ENCODE measurements at regions not wholly inside any gene's neighbourhood (a gene's known extent, or its start where the extent isn't known, plus 50 kb on each side); places are given as distances from the start of the nearest gene placed in this dataset.

DNA sequence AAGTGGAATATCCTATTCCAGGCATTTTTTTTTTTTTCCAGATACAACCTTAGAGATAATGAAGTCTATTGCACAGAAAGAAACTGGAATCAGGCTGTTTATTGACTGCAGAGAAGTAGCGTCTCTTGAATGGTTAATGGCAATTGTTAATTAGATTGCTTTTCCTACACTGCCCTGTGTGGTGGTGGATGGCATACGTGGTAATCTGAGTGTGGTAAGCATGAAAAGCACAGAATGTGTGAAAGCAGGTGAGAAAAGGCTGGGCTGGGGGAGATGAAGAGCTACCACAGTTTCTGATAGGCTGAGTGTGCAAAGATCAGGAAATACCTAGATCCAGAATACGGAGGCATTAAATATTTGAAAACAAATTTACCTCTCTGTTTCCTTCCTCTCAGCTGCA lies 486.3 kb upstream of the TBL1XR1 start:
- Histone ChIP-seq H3K27ac (no peak overlapping the region), H3K4me3 (no peak overlapping the region), H3K4me1 (peaks cover 0 to 34% (median 6%) of the 10 kb centered on the region in 12 donors), H3K36me3 (no peaks in the 10 kb centered on the region), H3K27me3 (no peaks in the 10 kb centered on the region), H3K9me3 (no peaks in the 10 kb centered on the region)
- WGBS, 4 donors, result 83 to 87% (median 85%) methylated on average over 3 of the region's 3 CpGs
- no peak for DNase-seq
- TF ChIP-seq, protein P1, sequence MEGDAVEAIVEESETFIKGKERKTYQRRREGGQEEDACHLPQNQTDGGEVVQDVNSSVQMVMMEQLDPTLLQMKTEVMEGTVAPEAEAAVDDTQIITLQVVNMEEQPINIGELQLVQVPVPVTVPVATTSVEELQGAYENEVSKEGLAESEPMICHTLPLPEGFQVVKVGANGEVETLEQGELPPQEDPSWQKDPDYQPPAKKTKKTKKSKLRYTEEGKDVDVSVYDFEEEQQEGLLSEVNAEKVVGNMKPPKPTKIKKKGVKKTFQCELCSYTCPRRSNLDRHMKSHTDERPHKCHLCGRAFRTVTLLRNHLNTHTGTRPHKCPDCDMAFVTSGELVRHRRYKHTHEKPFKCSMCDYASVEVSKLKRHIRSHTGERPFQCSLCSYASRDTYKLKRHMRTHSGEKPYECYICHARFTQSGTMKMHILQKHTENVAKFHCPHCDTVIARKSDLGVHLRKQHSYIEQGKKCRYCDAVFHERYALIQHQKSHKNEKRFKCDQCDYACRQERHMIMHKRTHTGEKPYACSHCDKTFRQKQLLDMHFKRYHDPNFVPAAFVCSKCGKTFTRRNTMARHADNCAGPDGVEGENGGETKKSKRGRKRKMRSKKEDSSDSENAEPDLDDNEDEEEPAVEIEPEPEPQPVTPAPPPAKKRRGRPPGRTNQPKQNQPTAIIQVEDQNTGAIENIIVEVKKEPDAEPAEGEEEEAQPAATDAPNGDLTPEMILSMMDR (IDR thresholded peaks at IDR 0.05), result no peak
- TF ChIP-seq POLR2A (IDR thresholded peaks at IDR 0.05), result no peak
- intact Hi-C loops (cut with DNase I), result loop anchor here in 1 of 10 donors (10.0 kb wide), 1 partner anchor 59 kb away; no protein-coding TSS in a partner anchor
- ATAC-seq, result no peak

DNA sequence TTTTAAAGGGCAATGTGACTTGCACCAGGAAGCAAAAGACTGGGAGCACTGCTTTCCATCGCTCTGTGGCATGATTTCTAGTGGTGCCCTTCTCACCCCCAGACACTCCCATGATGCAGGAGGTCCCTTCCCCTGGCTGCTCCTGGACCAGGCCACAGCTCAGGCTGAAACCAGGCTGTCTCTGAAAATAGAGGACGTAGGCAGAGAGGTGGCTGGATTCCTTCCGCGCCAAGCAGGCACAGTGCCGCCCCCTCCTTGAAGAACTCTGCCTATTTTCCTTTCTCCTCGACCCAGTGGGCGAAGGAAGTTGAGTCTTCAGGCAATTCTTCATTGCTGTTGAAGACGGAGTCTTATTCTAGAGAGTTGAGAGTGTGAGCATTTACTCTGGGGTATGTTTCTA lies 489.4 kb upstream of the TBL1XR1 start:
- ATAC-seq (no peak), DNase-seq (no peak)
- intact Hi-C loops (cut with DNase I), result loop anchor here in 1 of 10 donors (10.0 kb wide), 1 partner anchor 62 kb away; no protein-coding TSS in a partner anchor
- no peak overlapping the region for H3K4me3 ChIP-seq
- H3K27me3 ChIP-seq, result no peaks in the 10 kb centered on the region
- no peaks in the 10 kb centered on the region for H3K36me3 ChIP-seq
- no peak overlapping the region for H3K27ac ChIP-seq
- TF ChIP-seq, protein P1 (IDR thresholded peaks at IDR 0.05), result no peak
- no peak for TF ChIP-seq POLR2A (IDR thresholded peaks at IDR 0.05)
- H3K4me1 ChIP-seq, result peaks cover 0 to 14% (median 0%) of the 10 kb centered on the region in 12 donors
- WGBS, 4 donors, result 93 to 97% (median 96%) methylated on average over 8 of the region's 8 CpGs
- H3K9me3 ChIP-seq, result no peaks in the 10 kb centered on the region

DNA sequence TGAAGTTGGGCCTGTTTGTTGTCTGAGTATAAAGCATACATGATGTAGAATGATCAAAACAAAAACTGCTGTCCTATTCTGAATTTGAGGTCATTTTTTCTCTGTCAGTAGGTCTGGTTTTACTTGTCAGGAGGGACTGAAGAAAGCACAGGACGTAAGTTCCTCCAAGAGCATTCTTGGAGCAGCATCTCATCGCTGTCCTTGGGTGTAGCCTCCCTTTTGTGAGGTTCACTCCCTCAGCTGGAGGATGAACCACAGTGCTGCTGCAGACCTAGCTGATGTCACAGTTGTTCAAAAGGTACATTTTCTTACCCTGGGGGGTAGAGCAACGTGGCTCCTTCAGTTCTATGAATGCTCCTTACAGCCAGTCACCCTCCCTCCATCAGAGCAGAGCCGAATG lies 490.0 kb upstream of the TBL1XR1 start:
- no peak overlapping the region for H3K4me3 ChIP-seq
- no peak for TF ChIP-seq POLR2A (IDR thresholded peaks at IDR 0.05)
- TF ChIP-seq, protein P1 (IDR thresholded peaks at IDR 0.05), result no peak
- H3K4me1 ChIP-seq, result peaks cover 0 to 11% (median 0%) of the 10 kb centered on the region in 12 donors
- 87 to 96% (median 94%) methylated on average over 4 of the region's 4 CpGs for WGBS, 4 donors
- H3K9me3 ChIP-seq, result no peaks in the 10 kb centered on the region
- no peaks in the 10 kb centered on the region for H3K36me3 ChIP-seq
- no peak for ATAC-seq
- no peak overlapping the region for H3K27ac ChIP-seq
- H3K27me3 ChIP-seq, result no peaks in the 10 kb centered on the region
- no peak for DNase-seq
- intact Hi-C loops (cut with DNase I), result loop anchor here in 1 of 10 donors (10.0 kb wide), 1 partner anchor 62 kb away; no protein-coding TSS in a partner anchor

DNA sequence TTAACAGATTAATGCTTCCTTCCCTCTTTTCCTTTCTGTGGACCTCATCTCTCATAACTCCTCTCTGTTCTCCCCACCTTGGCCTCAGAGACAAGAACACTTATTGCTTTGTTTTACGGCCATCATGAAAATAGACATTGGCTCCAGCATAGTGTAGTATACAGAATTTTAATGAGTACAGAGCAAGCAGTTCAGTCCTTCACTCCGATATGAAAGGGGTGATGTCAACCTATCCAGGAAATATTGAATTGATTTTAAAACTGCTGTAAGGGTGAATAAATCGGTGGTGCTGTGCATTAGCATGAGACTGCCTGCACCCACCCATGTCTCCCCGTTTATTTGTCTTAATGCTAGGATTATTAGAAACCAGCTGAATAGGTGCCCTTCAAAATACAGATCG lies 490.9 kb upstream of the TBL1XR1 start:
- Histone ChIP-seq H3K27me3 (no peaks in the 10 kb centered on the region), H3K4me3 (no peak overlapping the region), H3K36me3 (no peaks in the 10 kb centered on the region), H3K27ac (no peak overlapping the region), H3K9me3 (no peaks in the 10 kb centered on the region), H3K4me1 (peaks cover 0 to 4% (median 0%) of the 10 kb centered on the region in 12 donors)
- WGBS, 4 donors, result 94 to 96% (median 94%) methylated on average over 5 of the region's 5 CpGs
- no peak for ATAC-seq
- TF ChIP-seq, protein P1 (IDR thresholded peaks at IDR 0.05), result no peak
- TF ChIP-seq POLR2A (IDR thresholded peaks at IDR 0.05), result no peak
- no peak for DNase-seq
- intact Hi-C loops (cut with DNase I), result loop anchor here in 1 of 10 donors (10.0 kb wide), 1 partner anchor 63 kb away; no protein-coding TSS in a partner anchor

Measured in heart left ventricle (tissue), 16 donors.